Panc1 (cell line): ENCODE measurements at regions not wholly inside any gene's neighbourhood (a gene's known extent, or its start where the extent isn't known, plus 50 kb on each side); places are given as distances from the start of the nearest gene placed in this dataset.

ENCODE experiments used
- POLR2AphosphoS5 ChIP-seq: IDR thresholded peaks from 2 replicates; pipeline ENCODE4 v1.6.1; 2012; ENCODE audit warnings: mild to moderate bottlenecking, low read depth, low read length, moderate library complexity
- SIN3A ChIP-seq: IDR thresholded peaks from 2 replicates; pipeline ENCODE4 v1.6.1; 2012; ENCODE audit warnings: low read depth, mild to moderate bottlenecking, low read length, moderate library complexity, borderline replicate concordance; ENCODE audit not compliant: insufficient read depth
- TCF7L2 ChIP-seq: IDR thresholded peaks from 2 replicates; pipeline ENCODE4 v1.6.1; 2011; ENCODE audit warnings: mild to moderate bottlenecking, low read depth, low read length, inconsistent platforms
- TF ChIP-seq, protein P1 (sequence below): fragments of 450-650 bp; IDR thresholded peaks from 2 replicates; pipeline ENCODE4 v1.5.1; 2017; ENCODE audit warnings: mild to moderate bottlenecking
- TF ChIP-seq, protein P2 (sequence below), 2 experiments: IDR thresholded peaks; 2 replicates each; pipeline ENCODE4 v1.6.1; 2011 to 2012; ENCODE audit warnings: low read depth in 2 of 2, control low read depth in 1 of 2, low read length in 1 of 2, mild to moderate bottlenecking in 1 of 2, moderate library complexity in 1 of 2; ENCODE audit not compliant: insufficient read depth in 1 of 2

DNA sequence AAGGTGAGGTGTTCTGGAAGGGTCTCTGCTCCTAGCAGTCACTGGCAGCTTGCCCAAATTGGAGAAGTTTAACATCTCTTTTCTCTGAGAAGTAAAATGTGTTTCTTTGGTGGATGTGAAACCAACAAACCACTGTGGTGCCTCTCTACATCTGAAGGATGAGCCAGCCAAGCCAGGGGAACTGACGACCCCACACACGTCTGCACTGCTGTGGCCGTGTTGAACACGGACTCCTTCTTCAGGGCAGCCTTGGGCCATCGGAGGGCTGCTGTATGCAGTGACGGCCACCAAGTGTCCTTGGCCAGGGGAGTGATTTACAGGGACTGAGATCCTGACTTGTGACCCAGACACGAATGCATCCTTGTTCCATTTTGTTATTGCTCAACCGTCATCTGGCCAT is 207.8 kb downstream of the ACKR3 start:
- TF ChIP-seq, protein P1, sequence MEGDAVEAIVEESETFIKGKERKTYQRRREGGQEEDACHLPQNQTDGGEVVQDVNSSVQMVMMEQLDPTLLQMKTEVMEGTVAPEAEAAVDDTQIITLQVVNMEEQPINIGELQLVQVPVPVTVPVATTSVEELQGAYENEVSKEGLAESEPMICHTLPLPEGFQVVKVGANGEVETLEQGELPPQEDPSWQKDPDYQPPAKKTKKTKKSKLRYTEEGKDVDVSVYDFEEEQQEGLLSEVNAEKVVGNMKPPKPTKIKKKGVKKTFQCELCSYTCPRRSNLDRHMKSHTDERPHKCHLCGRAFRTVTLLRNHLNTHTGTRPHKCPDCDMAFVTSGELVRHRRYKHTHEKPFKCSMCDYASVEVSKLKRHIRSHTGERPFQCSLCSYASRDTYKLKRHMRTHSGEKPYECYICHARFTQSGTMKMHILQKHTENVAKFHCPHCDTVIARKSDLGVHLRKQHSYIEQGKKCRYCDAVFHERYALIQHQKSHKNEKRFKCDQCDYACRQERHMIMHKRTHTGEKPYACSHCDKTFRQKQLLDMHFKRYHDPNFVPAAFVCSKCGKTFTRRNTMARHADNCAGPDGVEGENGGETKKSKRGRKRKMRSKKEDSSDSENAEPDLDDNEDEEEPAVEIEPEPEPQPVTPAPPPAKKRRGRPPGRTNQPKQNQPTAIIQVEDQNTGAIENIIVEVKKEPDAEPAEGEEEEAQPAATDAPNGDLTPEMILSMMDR = no peak
- no peak for TF ChIP-seq POLR2AphosphoS5
- no peak for TF ChIP-seq SIN3A
- TF ChIP-seq, protein P2, sequence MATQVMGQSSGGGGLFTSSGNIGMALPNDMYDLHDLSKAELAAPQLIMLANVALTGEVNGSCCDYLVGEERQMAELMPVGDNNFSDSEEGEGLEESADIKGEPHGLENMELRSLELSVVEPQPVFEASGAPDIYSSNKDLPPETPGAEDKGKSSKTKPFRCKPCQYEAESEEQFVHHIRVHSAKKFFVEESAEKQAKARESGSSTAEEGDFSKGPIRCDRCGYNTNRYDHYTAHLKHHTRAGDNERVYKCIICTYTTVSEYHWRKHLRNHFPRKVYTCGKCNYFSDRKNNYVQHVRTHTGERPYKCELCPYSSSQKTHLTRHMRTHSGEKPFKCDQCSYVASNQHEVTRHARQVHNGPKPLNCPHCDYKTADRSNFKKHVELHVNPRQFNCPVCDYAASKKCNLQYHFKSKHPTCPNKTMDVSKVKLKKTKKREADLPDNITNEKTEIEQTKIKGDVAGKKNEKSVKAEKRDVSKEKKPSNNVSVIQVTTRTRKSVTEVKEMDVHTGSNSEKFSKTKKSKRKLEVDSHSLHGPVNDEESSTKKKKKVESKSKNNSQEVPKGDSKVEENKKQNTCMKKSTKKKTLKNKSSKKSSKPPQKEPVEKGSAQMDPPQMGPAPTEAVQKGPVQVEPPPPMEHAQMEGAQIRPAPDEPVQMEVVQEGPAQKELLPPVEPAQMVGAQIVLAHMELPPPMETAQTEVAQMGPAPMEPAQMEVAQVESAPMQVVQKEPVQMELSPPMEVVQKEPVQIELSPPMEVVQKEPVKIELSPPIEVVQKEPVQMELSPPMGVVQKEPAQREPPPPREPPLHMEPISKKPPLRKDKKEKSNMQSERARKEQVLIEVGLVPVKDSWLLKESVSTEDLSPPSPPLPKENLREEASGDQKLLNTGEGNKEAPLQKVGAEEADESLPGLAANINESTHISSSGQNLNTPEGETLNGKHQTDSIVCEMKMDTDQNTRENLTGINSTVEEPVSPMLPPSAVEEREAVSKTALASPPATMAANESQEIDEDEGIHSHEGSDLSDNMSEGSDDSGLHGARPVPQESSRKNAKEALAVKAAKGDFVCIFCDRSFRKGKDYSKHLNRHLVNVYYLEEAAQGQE (IDR thresholded peaks at IDR 0.05; ENCODE audit: insufficient read depth in 1 of 2, low read depth in 2 of 2, low read length in 1 of 2) = no peak
- no peak for TF ChIP-seq TCF7L2
